ENCODE measurements at regions not wholly inside any gene's neighbourhood (a gene's known extent, or its start where the extent isn't known, plus 50 kb on each side); places are given as distances from the start of the nearest gene placed in this dataset.

- H3K4me2 ChIP-seq (ENCODE audit: control insufficient read depth, extremely low read depth, insufficient read depth, low read depth, low read length): no peak overlapping the region
- H4K20me1 ChIP-seq (ENCODE audit: control insufficient read depth, extremely low read depth, insufficient read depth, low read length): no peaks in the 10 kb centered on the region
- no peak for TF ChIP-seq EZH2 (IDR thresholded peaks at IDR 0.05; ENCODE audit: low read length)
- no peak for TF ChIP-seq CTCF (optimal IDR thresholded peaks at IDR 0.05 in 1 of 3, IDR thresholded peaks at IDR 0.05 in 1 of 3, conservative IDR thresholded peaks at IDR 0.05 in 1 of 3; ENCODE audit: extremely low read depth in 1 of 3, insufficient read depth in 2 of 3, low read length in 3 of 3)
- dilution Hi-C loops (cut with MboI; ENCODE audit: extremely low pct_ligation_motif_present, low sequenced_read_pairs): no loop called here
- no peaks in the 10 kb centered on the region for H3K36me3 ChIP-seq (ENCODE audit: control insufficient read depth in 2 of 2, extremely low read depth in 1 of 2, insufficient read depth in 2 of 2, low read length in 2 of 2)
- H3K4me3 ChIP-seq (ENCODE audit: control insufficient read depth in 2 of 3, extremely low read depth in 1 of 3, insufficient read depth in 2 of 3, low read depth in 1 of 3, low read length in 3 of 3): no peak overlapping the region
- no peak overlapping the region for H3K9ac ChIP-seq (ENCODE audit: control insufficient read depth, extremely low read depth, insufficient read depth, low read length)
- no peak overlapping the region for H2AFZ ChIP-seq (ENCODE audit: control insufficient read depth, low read length)
- H3K9me3 ChIP-seq (ENCODE audit: control insufficient read depth, low read depth, low read length): no peaks in the 10 kb centered on the region
- DNase-seq (ENCODE audit: low read depth, low spot score) (no peak), FAIRE-seq (no peak)
- no peaks in the 10 kb centered on the region for H3K27me3 ChIP-seq (ENCODE audit: control insufficient read depth, extremely low read depth, insufficient read depth, low read length)
- H3K79me2 ChIP-seq (ENCODE audit: control insufficient read depth, insufficient read depth, low read length): no peaks in the 10 kb centered on the region
- H3K4me1 ChIP-seq (ENCODE audit: control insufficient read depth, extremely low read depth, insufficient read depth, low read length): no peaks in the 10 kb centered on the region
- no peaks in the 10 kb centered on the region for H3K9me1 ChIP-seq (ENCODE audit: control insufficient read depth, extremely low read depth, insufficient read depth, low read length)
- no peak overlapping the region for H3K27ac ChIP-seq (ENCODE audit: control insufficient read depth, insufficient read depth, low read length)
Measured at GRCh38 chr5:15420201-15420600, 79.8 kb upstream of the FBXL7 start.

- no peak for FAIRE-seq
- H3K27me3 ChIP-seq (ENCODE audit: control insufficient read depth, extremely low read depth, insufficient read depth, low read length): no peaks in the 10 kb centered on the region
- H3K36me3 ChIP-seq (ENCODE audit: control insufficient read depth in 2 of 2, extremely low read depth in 1 of 2, insufficient read depth in 2 of 2, low read length in 2 of 2): no peaks in the 10 kb centered on the region
- no peak for DNase-seq (ENCODE audit: low read depth, low spot score)
- H3K4me1 ChIP-seq (ENCODE audit: control insufficient read depth, extremely low read depth, insufficient read depth, low read length): no peaks in the 10 kb centered on the region
- dilution Hi-C loops (cut with MboI; ENCODE audit: extremely low pct_ligation_motif_present, low sequenced_read_pairs): no loop called here
- H3K79me2 ChIP-seq (ENCODE audit: control insufficient read depth, insufficient read depth, low read length): no peaks in the 10 kb centered on the region
- H3K9me3 ChIP-seq (ENCODE audit: control insufficient read depth, low read depth, low read length): no peaks in the 10 kb centered on the region
- H3K27ac ChIP-seq (ENCODE audit: control insufficient read depth, insufficient read depth, low read length): no peak overlapping the region
- H3K9ac ChIP-seq (ENCODE audit: control insufficient read depth, extremely low read depth, insufficient read depth, low read length): no peak overlapping the region
- H3K9me1 ChIP-seq (ENCODE audit: control insufficient read depth, extremely low read depth, insufficient read depth, low read length): no peaks in the 10 kb centered on the region
- H3K4me2 ChIP-seq (ENCODE audit: control insufficient read depth, extremely low read depth, insufficient read depth, low read depth, low read length): no peak overlapping the region
- H3K4me3 ChIP-seq (ENCODE audit: control insufficient read depth in 2 of 3, extremely low read depth in 1 of 3, insufficient read depth in 2 of 3, low read depth in 1 of 3, low read length in 3 of 3): no peak overlapping the region
- no peaks in the 10 kb centered on the region for H4K20me1 ChIP-seq (ENCODE audit: control insufficient read depth, extremely low read depth, insufficient read depth, low read length)
- TF ChIP-seq EZH2 (IDR thresholded peaks at IDR 0.05; ENCODE audit: low read length): no peak
- TF ChIP-seq CTCF (optimal IDR thresholded peaks at IDR 0.05 in 1 of 3, IDR thresholded peaks at IDR 0.05 in 1 of 3, conservative IDR thresholded peaks at IDR 0.05 in 1 of 3; ENCODE audit: extremely low read depth in 1 of 3, insufficient read depth in 2 of 3, low read length in 3 of 3): no peak
- no peak overlapping the region for H2AFZ ChIP-seq (ENCODE audit: control insufficient read depth, low read length)
Measured at GRCh38 chr5:15417156-15417555, 82.8 kb upstream of the FBXL7 start.
